ENCODE measurements at regions not wholly inside any gene's neighbourhood (a gene's known extent, or its start where the extent isn't known, plus 50 kb on each side); places are given as distances from the start of the nearest gene placed in this dataset.

DNA sequence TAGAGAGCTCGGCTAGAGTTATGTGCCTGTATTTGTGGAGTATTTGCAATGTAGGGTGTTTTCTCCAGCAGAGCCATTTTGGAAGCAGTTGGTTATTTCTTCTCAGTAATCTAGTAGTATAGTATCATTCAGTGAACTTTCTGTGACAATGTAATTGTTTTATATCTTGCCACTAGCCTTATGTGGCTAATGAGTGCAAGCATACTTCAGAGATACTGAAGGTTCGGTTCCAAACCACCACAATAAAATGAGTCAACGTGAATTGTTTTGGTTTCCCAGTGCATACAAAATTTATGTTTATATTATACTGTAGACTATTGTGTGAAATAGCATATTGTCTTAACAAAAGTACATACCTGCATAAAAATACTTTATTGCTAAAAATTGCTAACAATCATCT, 286.9 kb upstream of the TBL1XR1 start:
- 72 to 90% (median 80%) methylated on average over 3 of the region's 3 CpGs for WGBS, 3 donors
- no peaks in the 10 kb centered on the region for H3K27me3 ChIP-seq (ENCODE audit: control insufficient read depth in 3 of 3, insufficient read depth in 3 of 3, low read length in 3 of 3)
- no peak overlapping the region for H3K4me3 ChIP-seq (ENCODE audit: low read depth in 1 of 3, low read length in 3 of 3)
- DNase-seq = no peak
- peaks cover 0 to 9% of the 10 kb centered on the region in 2 donors for H3K9me3 ChIP-seq (ENCODE audit: control insufficient read depth in 2 of 2, insufficient read depth in 1 of 2, low read depth in 1 of 2, low read length in 1 of 2)
- no peaks in the 10 kb centered on the region for H3K36me3 ChIP-seq (ENCODE audit: control insufficient read depth in 3 of 3, insufficient read depth in 2 of 3, low read depth in 1 of 3, low read length in 3 of 3)
- no peak for FAIRE-seq
- no peak overlapping the region for H3K27ac ChIP-seq (ENCODE audit: low read depth in 1 of 3, low read length in 2 of 3)
- H3K4me1 ChIP-seq (ENCODE audit: control insufficient read depth in 3 of 3, insufficient read depth in 2 of 3, low read depth in 1 of 3, low read length in 2 of 3) = no peaks in the 10 kb centered on the region

- no peaks in the 10 kb centered on the region for H3K4me1 ChIP-seq (ENCODE audit: control insufficient read depth in 3 of 3, insufficient read depth in 2 of 3, low read depth in 1 of 3, low read length in 2 of 3)
- DNase-seq = no peak
- H3K27me3 ChIP-seq (ENCODE audit: control insufficient read depth in 3 of 3, insufficient read depth in 3 of 3, low read length in 3 of 3) = no peaks in the 10 kb centered on the region
- WGBS, 3 donors = 87 to 95% (median 93%) methylated on average over 2 of the region's 2 CpGs
- H3K36me3 ChIP-seq (ENCODE audit: control insufficient read depth in 3 of 3, insufficient read depth in 2 of 3, low read depth in 1 of 3, low read length in 3 of 3) = no peaks in the 10 kb centered on the region
- H3K9me3 ChIP-seq (ENCODE audit: control insufficient read depth in 2 of 2, insufficient read depth in 1 of 2, low read depth in 1 of 2, low read length in 1 of 2) = peaks cover 0 to 9% of the 10 kb centered on the region in 2 donors
- no peak overlapping the region for H3K4me3 ChIP-seq (ENCODE audit: low read depth in 1 of 3, low read length in 3 of 3)
- no peak overlapping the region for H3K27ac ChIP-seq (ENCODE audit: low read depth in 1 of 3, low read length in 2 of 3)
- FAIRE-seq = no peak
These were observed 287.6 kb upstream of the TBL1XR1 start for GRCh38 chr3:177484926-177485325.

GRCh38 chr3:177487635-177488186, 290.4 kb upstream of the TBL1XR1 start:
- WGBS, 3 donors = 82 to 90% (median 84%) methylated on average over 3 of the region's 3 CpGs
- Histone ChIP-seq H3K4me1 (ENCODE audit: control insufficient read depth in 3 of 3, insufficient read depth in 2 of 3, low read depth in 1 of 3, low read length in 2 of 3) (no peaks in the 10 kb centered on the region), H3K27ac (ENCODE audit: low read depth in 1 of 3, low read length in 2 of 3) (no peak overlapping the region), H3K4me3 (ENCODE audit: low read depth in 1 of 3, low read length in 3 of 3) (no peak overlapping the region), H3K27me3 (ENCODE audit: control insufficient read depth in 3 of 3, insufficient read depth in 3 of 3, low read length in 3 of 3) (no peaks in the 10 kb centered on the region), H3K9me3 (ENCODE audit: control insufficient read depth in 2 of 2, insufficient read depth in 1 of 2, low read depth in 1 of 2, low read length in 1 of 2) (peaks cover 0 to 9% of the 10 kb centered on the region in 2 donors), H3K36me3 (ENCODE audit: control insufficient read depth in 3 of 3, insufficient read depth in 2 of 3, low read depth in 1 of 3, low read length in 3 of 3) (no peaks in the 10 kb centered on the region)
- DNase-seq = no peak
- no peak for FAIRE-seq

- no peak for DNase-seq
- WGBS, 3 donors = 57 to 65% (median 62%) methylated on average over 2 of the region's 2 CpGs
- no peak for FAIRE-seq
- Histone ChIP-seq H3K36me3 (ENCODE audit: control insufficient read depth in 3 of 3, insufficient read depth in 2 of 3, low read depth in 1 of 3, low read length in 3 of 3) (no peaks in the 10 kb centered on the region), H3K9me3 (ENCODE audit: control insufficient read depth in 2 of 2, insufficient read depth in 1 of 2, low read depth in 1 of 2, low read length in 1 of 2) (peaks cover 0 to 9% of the 10 kb centered on the region in 2 donors), H3K4me3 (ENCODE audit: low read depth in 1 of 3, low read length in 3 of 3) (no peak overlapping the region), H3K27ac (ENCODE audit: low read depth in 1 of 3, low read length in 2 of 3) (no peak overlapping the region), H3K4me1 (ENCODE audit: control insufficient read depth in 3 of 3, insufficient read depth in 2 of 3, low read depth in 1 of 3, low read length in 2 of 3) (no peaks in the 10 kb centered on the region), H3K27me3 (ENCODE audit: control insufficient read depth in 3 of 3, insufficient read depth in 3 of 3, low read length in 3 of 3) (no peaks in the 10 kb centered on the region)
These were observed 291.5 kb upstream of the TBL1XR1 start for GRCh38 chr3:177488740-177489139.

DNA sequence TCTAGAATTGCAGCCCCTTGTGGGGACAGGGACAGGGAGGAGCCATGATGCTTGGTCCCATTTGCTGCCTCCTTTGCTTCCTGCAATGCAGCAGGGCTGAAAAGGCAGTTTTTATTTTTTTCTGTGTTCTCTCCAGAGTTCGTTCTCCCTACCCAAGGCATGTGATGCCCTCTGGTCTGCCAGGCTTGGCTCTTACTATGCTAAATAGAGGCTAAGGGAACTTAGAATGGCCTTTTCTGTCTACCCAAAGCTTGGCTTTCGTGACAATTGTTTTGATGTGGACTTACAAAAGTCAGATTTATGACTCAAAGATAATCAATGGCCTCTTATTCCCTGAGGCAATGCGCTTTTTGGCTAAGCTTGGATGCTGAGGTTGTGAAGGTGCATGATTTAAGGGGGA, 293.3 kb upstream of the TBL1XR1 start:
- H3K27me3 ChIP-seq (ENCODE audit: control insufficient read depth in 3 of 3, insufficient read depth in 3 of 3, low read length in 3 of 3) = no peaks in the 10 kb centered on the region
- no peak overlapping the region for H3K4me3 ChIP-seq (ENCODE audit: low read depth in 1 of 3, low read length in 3 of 3)
- H3K36me3 ChIP-seq (ENCODE audit: control insufficient read depth in 3 of 3, insufficient read depth in 2 of 3, low read depth in 1 of 3, low read length in 3 of 3) = no peaks in the 10 kb centered on the region
- DNase-seq = no peak
- H3K9me3 ChIP-seq (ENCODE audit: control insufficient read depth in 2 of 2, insufficient read depth in 1 of 2, low read depth in 1 of 2, low read length in 1 of 2) = peaks cover 2 to 6% of the 10 kb centered on the region in 2 donors
- WGBS, 3 donors = 82 to 94% (median 88%) methylated on average over 3 of the region's 3 CpGs
- H3K27ac ChIP-seq (ENCODE audit: low read depth in 1 of 3, low read length in 2 of 3) = no peak overlapping the region
- no peak for FAIRE-seq
- H3K4me1 ChIP-seq (ENCODE audit: control insufficient read depth in 3 of 3, insufficient read depth in 2 of 3, low read depth in 1 of 3, low read length in 2 of 3) = peaks cover 0 to under 1% (median 0%) of the 10 kb centered on the region in 3 donors

GRCh38 chr3:177491296-177492032, 294.2 kb upstream of the TBL1XR1 start:
- Histone ChIP-seq H3K27ac (ENCODE audit: low read depth in 1 of 3, low read length in 2 of 3) (peak overlapping the region in 1 of 3 donors; percentile 14), H3K36me3 (ENCODE audit: control insufficient read depth in 3 of 3, insufficient read depth in 2 of 3, low read depth in 1 of 3, low read length in 3 of 3) (no peaks in the 10 kb centered on the region), H3K9me3 (ENCODE audit: control insufficient read depth in 2 of 2, insufficient read depth in 1 of 2, low read depth in 1 of 2, low read length in 1 of 2) (peaks cover 2 to 5% of the 10 kb centered on the region in 2 donors), H3K27me3 (ENCODE audit: control insufficient read depth in 3 of 3, insufficient read depth in 3 of 3, low read length in 3 of 3) (no peaks in the 10 kb centered on the region), H3K4me3 (ENCODE audit: low read depth in 1 of 3, low read length in 3 of 3) (no peak overlapping the region), H3K4me1 (ENCODE audit: control insufficient read depth in 3 of 3, insufficient read depth in 2 of 3, low read depth in 1 of 3, low read length in 2 of 3) (peaks cover 0 to 5% (median 0%) of the 10 kb centered on the region in 3 donors)
- WGBS, 3 donors = 53 to 83% (median 67%) methylated on average over 7 of the region's 7 CpGs
- DNase-seq = peak in 1 of 2 donors; percentile 26
- no peak for FAIRE-seq

DNA sequence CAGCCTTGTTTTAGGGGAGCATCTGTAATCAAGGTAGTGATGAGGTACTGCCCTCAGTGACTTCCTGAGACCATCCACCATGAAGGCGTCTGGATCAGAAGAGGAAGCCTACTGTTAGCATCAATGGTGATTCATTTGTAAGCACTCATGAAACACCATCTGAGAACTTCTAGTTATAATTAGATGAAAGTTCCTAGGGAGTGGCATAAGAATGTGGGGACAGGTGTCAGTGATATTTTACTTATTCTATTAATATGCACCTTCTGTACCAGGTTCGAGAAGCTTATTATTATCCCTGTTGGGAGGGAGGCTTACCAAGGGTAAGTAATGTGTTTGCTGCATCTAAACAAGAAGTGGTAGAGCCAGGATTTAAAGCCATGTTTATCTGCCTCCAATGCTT, 295.8 kb upstream of the TBL1XR1 start:
- Histone ChIP-seq H3K4me1 (ENCODE audit: control insufficient read depth in 3 of 3, insufficient read depth in 2 of 3, low read depth in 1 of 3, low read length in 2 of 3) (peaks cover 0 to 5% (median 0%) of the 10 kb centered on the region in 3 donors), H3K36me3 (ENCODE audit: control insufficient read depth in 3 of 3, insufficient read depth in 2 of 3, low read depth in 1 of 3, low read length in 3 of 3) (no peaks in the 10 kb centered on the region), H3K4me3 (ENCODE audit: low read depth in 1 of 3, low read length in 3 of 3) (no peak overlapping the region), H3K27me3 (ENCODE audit: control insufficient read depth in 3 of 3, insufficient read depth in 3 of 3, low read length in 3 of 3) (no peaks in the 10 kb centered on the region), H3K9me3 (ENCODE audit: control insufficient read depth in 2 of 2, insufficient read depth in 1 of 2, low read depth in 1 of 2, low read length in 1 of 2) (peaks cover 2 to 5% of the 10 kb centered on the region in 2 donors), H3K27ac (ENCODE audit: low read depth in 1 of 3, low read length in 2 of 3) (no peak overlapping the region)
- no peak for FAIRE-seq
- WGBS, 3 donors = 90 to 94% (median 93%) methylated on average over 2 of the region's 2 CpGs
- no peak for DNase-seq

GRCh38 chr3:177494216-177494615, 296.9 kb upstream of the TBL1XR1 start:
- no peak overlapping the region for H3K4me3 ChIP-seq (ENCODE audit: low read depth in 1 of 3, low read length in 3 of 3)
- FAIRE-seq (no peak), DNase-seq (no peak)
- no peaks in the 10 kb centered on the region for H3K36me3 ChIP-seq (ENCODE audit: control insufficient read depth in 3 of 3, insufficient read depth in 2 of 3, low read depth in 1 of 3, low read length in 3 of 3)
- no peak overlapping the region for H3K27ac ChIP-seq (ENCODE audit: low read depth in 1 of 3, low read length in 2 of 3)
- H3K27me3 ChIP-seq (ENCODE audit: control insufficient read depth in 3 of 3, insufficient read depth in 3 of 3, low read length in 3 of 3) = no peaks in the 10 kb centered on the region
- peaks cover 0 to 5% (median 0%) of the 10 kb centered on the region in 3 donors for H3K4me1 ChIP-seq (ENCODE audit: control insufficient read depth in 3 of 3, insufficient read depth in 2 of 3, low read depth in 1 of 3, low read length in 2 of 3)
- peaks cover 0 to 2% of the 10 kb centered on the region in 2 donors for H3K9me3 ChIP-seq (ENCODE audit: control insufficient read depth in 2 of 2, insufficient read depth in 1 of 2, low read depth in 1 of 2, low read length in 1 of 2)
- WGBS, 3 donors = 93 to 99% (median 94%) methylated on average over 3 of the region's 3 CpGs

Measured in small intestine (tissue), 7 donors.